Keratinocyte (primary cell): ENCODE measurements at regions not wholly inside any gene's neighbourhood (a gene's known extent, or its start where the extent isn't known, plus 50 kb on each side); places are given as distances from the start of the nearest gene placed in this dataset.
"Not testable (repeated sequence)": the region's sequence is repeated elsewhere in the genome, so short reads cannot be mapped to it uniquely, and the experiment has no call there.

Experiments used
- DNase-seq: peaks from one replicate; pipeline ENCODE4 v3.0.0-alpha.2; 2011; ENCODE audit warnings: low read depth, missing footprints, low spot score
- FAIRE-seq: peaks from 2 replicates; lab custom pipeline; 2011; peaks lifted over from hg19 to GRCh38; lab: Jason Lieb, UNC
- H2AFZ ChIP-seq: 2 replicates; pipeline ENCODE4 v1.6.0; 2012; ENCODE audit warnings: low read length, control low read depth, inconsistent platforms; ENCODE audit not compliant: control insufficient read depth
- H3K27ac ChIP-seq: 2 replicates; pipeline ENCODE4 v1.5.1; 2011; ENCODE audit warnings: low read length; ENCODE audit not compliant: control insufficient read depth, insufficient read depth
- H3K27me3 ChIP-seq: 3 replicates; pipeline ENCODE4 v1.6.0; 2011; ENCODE audit warnings: low read length; ENCODE audit not compliant: control insufficient read depth, insufficient read depth; ENCODE audit errors: extremely low read depth
- H3K36me3 ChIP-seq, 2 experiments: 2 replicates in 1 of 2; 3 replicates in 1 of 2; pipeline ENCODE4 v1.5.1; 2011; ENCODE audit warnings: low read length in 2 of 2, mild to moderate bottlenecking in 1 of 2; ENCODE audit not compliant: control insufficient read depth in 2 of 2, insufficient read depth in 2 of 2; ENCODE audit errors: extremely low read depth in 1 of 2
- H3K4me1 ChIP-seq: 3 replicates; pipeline ENCODE4 v1.5.1; 2011; ENCODE audit warnings: low read length; ENCODE audit not compliant: control insufficient read depth, insufficient read depth; ENCODE audit errors: extremely low read depth
- H3K4me2 ChIP-seq: 3 replicates; pipeline ENCODE4 v1.6.0; 2011; ENCODE audit warnings: low read depth, low read length; ENCODE audit not compliant: control insufficient read depth, insufficient read depth; ENCODE audit errors: extremely low read depth
- H3K4me3 ChIP-seq, 3 experiments: fragments of 200-600 bp in 1 of 3; sonication (generic) in 1 of 3; 2 replicates in 2 of 3; 3 replicates in 1 of 3; pipeline ENCODE4 v1.5.1; 2011 to 2016; ENCODE audit warnings: low read length in 3 of 3, mild to moderate bottlenecking in 3 of 3, control low read depth in 2 of 3, inconsistent platforms in 1 of 3, low read depth in 1 of 3, mixed read lengths in 1 of 3, mixed run types in 1 of 3, moderate library complexity in 1 of 3; ENCODE audit not compliant: control insufficient read depth in 2 of 3, insufficient read depth in 2 of 3; ENCODE audit errors: extremely low read depth in 1 of 3
- H3K79me2 ChIP-seq: 2 replicates; pipeline ENCODE4 v1.6.0; 2012; ENCODE audit warnings: low read length; ENCODE audit not compliant: control insufficient read depth, insufficient read depth
- H3K9ac ChIP-seq: 3 replicates; pipeline ENCODE4 v1.6.0; 2011; ENCODE audit warnings: low read length; ENCODE audit not compliant: control insufficient read depth, insufficient read depth; ENCODE audit errors: extremely low read depth
- H3K9me1 ChIP-seq: 3 replicates; pipeline ENCODE4 v1.6.0; 2011; ENCODE audit warnings: low read length; ENCODE audit not compliant: control insufficient read depth, insufficient read depth; ENCODE audit errors: extremely low read depth
- H3K9me3 ChIP-seq: 2 replicates; pipeline ENCODE4 v1.5.1; 2012; ENCODE audit warnings: low read depth, low read length; ENCODE audit not compliant: control insufficient read depth
- H4K20me1 ChIP-seq: 3 replicates; pipeline ENCODE4 v1.6.0; 2011; ENCODE audit warnings: low read length; ENCODE audit not compliant: control insufficient read depth, insufficient read depth; ENCODE audit errors: extremely low read depth
- dilution Hi-C: fragments of 300-500 bp; cut with MboI; formaldehyde crosslinking; loops from one replicate; pipeline ENCODE4 v1.7.0; 2020; ENCODE audit warnings: low sequenced_read_pairs; ENCODE audit not compliant: extremely low pct_ligation_motif_present
- TF ChIP-seq, protein P1 (sequence below), 3 experiments: IDR thresholded peaks in 1 of 3; conservative IDR thresholded peaks in 1 of 3; optimal IDR thresholded peaks in 1 of 3; 2 replicates in 2 of 3; 3 replicates in 1 of 3; pipeline versions ENCODE3 to v1.5.1; 2011; ENCODE audit warnings: low read length in 3 of 3, mild to moderate bottlenecking in 3 of 3, moderate library complexity in 2 of 3, control low read depth in 1 of 3, inconsistent platforms in 1 of 3; ENCODE audit not compliant: insufficient read depth in 2 of 3; ENCODE audit errors: extremely low read depth in 1 of 3

DNA sequence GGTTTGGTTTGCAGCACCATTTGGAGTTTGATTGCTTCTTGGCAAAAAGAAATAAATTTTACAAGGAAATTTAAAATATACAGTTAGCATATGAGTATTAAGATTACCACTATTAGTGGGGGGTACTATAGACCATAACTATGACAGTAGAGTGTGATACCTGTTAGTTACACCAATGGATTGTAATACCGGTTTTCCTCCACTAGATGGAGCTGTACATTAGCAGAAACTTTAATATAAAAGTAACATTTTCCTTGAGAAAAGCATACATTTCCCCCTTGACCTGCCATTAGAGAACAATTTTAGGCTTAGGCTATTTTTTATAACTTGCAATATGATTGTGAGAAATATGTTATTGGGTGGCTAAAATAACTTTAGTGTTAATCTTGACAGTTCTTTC lies 163.9 kb upstream of the TGIF2LX start:
- FAIRE-seq, H3K4me1 ChIP-seq, H3K9me1 ChIP-seq, H3K27me3 ChIP-seq, H2AFZ ChIP-seq, H3K9me3 ChIP-seq, H3K4me2 ChIP-seq, H3K36me3 ChIP-seq, H4K20me1 ChIP-seq, dilution Hi-C loops, H3K9ac ChIP-seq, H3K79me2 ChIP-seq, DNase-seq, H3K27ac ChIP-seq, H3K4me3 ChIP-seq: not testable (repeated sequence)
- TF ChIP-seq, protein P1, sequence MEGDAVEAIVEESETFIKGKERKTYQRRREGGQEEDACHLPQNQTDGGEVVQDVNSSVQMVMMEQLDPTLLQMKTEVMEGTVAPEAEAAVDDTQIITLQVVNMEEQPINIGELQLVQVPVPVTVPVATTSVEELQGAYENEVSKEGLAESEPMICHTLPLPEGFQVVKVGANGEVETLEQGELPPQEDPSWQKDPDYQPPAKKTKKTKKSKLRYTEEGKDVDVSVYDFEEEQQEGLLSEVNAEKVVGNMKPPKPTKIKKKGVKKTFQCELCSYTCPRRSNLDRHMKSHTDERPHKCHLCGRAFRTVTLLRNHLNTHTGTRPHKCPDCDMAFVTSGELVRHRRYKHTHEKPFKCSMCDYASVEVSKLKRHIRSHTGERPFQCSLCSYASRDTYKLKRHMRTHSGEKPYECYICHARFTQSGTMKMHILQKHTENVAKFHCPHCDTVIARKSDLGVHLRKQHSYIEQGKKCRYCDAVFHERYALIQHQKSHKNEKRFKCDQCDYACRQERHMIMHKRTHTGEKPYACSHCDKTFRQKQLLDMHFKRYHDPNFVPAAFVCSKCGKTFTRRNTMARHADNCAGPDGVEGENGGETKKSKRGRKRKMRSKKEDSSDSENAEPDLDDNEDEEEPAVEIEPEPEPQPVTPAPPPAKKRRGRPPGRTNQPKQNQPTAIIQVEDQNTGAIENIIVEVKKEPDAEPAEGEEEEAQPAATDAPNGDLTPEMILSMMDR (optimal IDR thresholded peaks at IDR 0.05 in 1 of 3, IDR thresholded peaks at IDR 0.05 in 1 of 3, conservative IDR thresholded peaks at IDR 0.05 in 1 of 3; ENCODE audit: extremely low read depth in 1 of 3, insufficient read depth in 2 of 3, low read length in 3 of 3), result peak in 2 of 3 experiments; percentile 17 to 35

DNA sequence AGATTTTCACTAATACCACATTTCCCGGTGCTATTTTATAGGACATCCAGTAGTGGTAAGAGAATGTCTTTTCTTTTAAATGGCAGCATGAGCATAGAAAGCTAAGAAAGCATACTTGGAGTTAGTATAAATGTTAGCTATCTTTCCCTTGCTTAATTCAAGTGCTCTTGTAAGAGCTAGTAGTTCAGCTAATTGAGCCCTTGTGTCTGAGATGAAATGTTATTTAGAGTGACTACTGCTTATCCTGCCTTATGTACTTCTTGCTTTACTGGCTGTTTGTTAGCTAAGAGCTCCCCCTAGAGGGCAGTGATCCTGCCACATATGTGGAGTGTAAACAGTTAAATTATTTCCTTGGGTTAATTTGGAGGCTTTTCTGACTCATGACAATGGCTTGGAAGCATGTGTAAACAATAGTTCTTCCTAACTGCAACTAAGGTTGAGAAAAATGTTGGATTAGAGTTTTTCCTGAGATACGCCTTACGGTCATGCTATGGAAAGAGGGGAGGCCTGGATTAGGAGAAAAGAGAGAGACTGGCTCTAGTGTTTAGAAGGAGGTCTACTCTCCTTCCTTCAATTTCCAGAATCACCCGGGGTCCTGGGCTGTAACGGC lies 162.5 kb upstream of the TGIF2LX start:
- H3K4me3 ChIP-seq, H3K36me3 ChIP-seq, H3K4me1 ChIP-seq, H2AFZ ChIP-seq, H3K4me2 ChIP-seq, H3K27ac ChIP-seq, H3K27me3 ChIP-seq, H3K9ac ChIP-seq, H3K9me3 ChIP-seq, DNase-seq, FAIRE-seq, H4K20me1 ChIP-seq, dilution Hi-C loops, H3K79me2 ChIP-seq, H3K9me1 ChIP-seq: not testable (repeated sequence)

DNA sequence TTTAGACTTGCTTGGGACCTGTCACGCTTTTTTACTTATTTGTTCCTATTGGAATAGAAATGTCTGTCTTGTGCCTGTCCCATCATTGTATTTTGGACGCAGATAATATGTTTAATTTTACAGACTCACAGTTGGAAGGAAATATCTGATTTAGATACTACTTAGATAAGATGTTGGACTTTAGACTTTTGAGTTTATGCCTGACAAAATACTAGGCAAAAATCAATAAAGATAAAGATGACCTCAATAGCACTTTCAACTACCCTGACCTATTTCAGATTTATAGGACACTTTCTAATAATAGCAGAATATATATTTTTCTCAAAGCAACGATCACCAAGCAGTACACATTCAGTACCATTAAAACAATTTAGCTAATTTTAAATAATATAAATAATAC lies 150.1 kb upstream of the TGIF2LX start:
- FAIRE-seq, H3K4me1 ChIP-seq, H3K4me2 ChIP-seq, dilution Hi-C loops, H3K9me3 ChIP-seq, H4K20me1 ChIP-seq, H3K27ac ChIP-seq, H3K4me3 ChIP-seq, H3K27me3 ChIP-seq, H3K9me1 ChIP-seq, H3K79me2 ChIP-seq, H3K9ac ChIP-seq, DNase-seq, H2AFZ ChIP-seq, H3K36me3 ChIP-seq: not testable (repeated sequence)

DNA sequence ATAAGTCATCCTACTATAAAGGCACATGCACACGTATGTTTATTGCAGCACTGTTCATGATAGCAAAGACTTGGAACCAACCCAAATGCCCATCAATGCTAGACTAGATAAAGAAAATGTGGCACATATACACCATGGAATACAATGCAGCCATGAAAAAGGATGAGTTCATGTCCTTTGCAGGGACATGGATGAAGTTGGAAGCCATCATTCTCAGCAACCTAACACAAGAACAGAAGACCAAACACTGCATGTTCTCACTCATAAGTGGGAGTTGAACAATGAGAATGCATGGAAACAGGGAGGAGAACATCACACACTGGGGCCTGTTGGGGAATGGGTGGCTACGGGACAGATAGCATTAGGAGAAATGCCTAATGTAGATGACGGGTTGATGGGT lies 110.3 kb upstream of the TGIF2LX start:
- H3K27me3 ChIP-seq, FAIRE-seq, H3K4me1 ChIP-seq, H3K9me1 ChIP-seq, H2AFZ ChIP-seq, H3K36me3 ChIP-seq, H3K9me3 ChIP-seq, H3K9ac ChIP-seq, dilution Hi-C loops, H3K4me2 ChIP-seq, H4K20me1 ChIP-seq, H3K79me2 ChIP-seq, DNase-seq, H3K27ac ChIP-seq, H3K4me3 ChIP-seq: not testable (repeated sequence)
